Uterus (tissue), 3 donors: ENCODE measurements at regions not wholly inside any gene's neighbourhood (a gene's known extent, or its start where the extent isn't known, plus 50 kb on each side); places are given as distances from the start of the nearest gene placed in this dataset.

Experiments
- DNase-seq, 2 donors: peaks; one replicate each; pipeline ENCODE4 v3.0.0-alpha.2; 2019 to 2020
- H3K27ac ChIP-seq, 2 donors: fragments of 200-600 bp; sonication (generic); 1 replicate in 1 of 2; 2 replicates in 1 of 2; pipeline ENCODE4 v1.5.1; 2016 to 2018
- H3K27me3 ChIP-seq, 2 donors: fragments of 200-600 bp; sonication (generic); one replicate each; pipeline ENCODE4 v1.5.1; 2018 to 2019; ENCODE audit warnings: control low read depth in 1 of 2
- H3K36me3 ChIP-seq, 2 donors: fragments of 200-600 bp; sonication (generic); one replicate each; pipeline ENCODE4 v1.5.1; 2019; ENCODE audit warnings: control low read depth in 1 of 2
- H3K4me1 ChIP-seq, 2 donors: fragments of 200-600 bp; sonication (generic); one replicate each; pipeline ENCODE4 v1.5.1; 2018 to 2019; ENCODE audit warnings: control low read depth in 1 of 2
- H3K4me3 ChIP-seq, 2 donors: fragments of 200-600 bp; sonication (generic); 1 replicate in 1 of 2; 2 replicates in 1 of 2; pipeline ENCODE4 v1.5.1; 2018 to 2019; ENCODE audit warnings: mild to moderate bottlenecking in 1 of 2
- H3K9me3 ChIP-seq, 2 donors: fragments of 200-600 bp; sonication (generic); one replicate each; pipeline ENCODE4 v1.5.1; 2019; ENCODE audit warnings: control low read depth in 1 of 2
- POLR2A ChIP-seq, 2 donors: fragments of 450-650 bp; IDR thresholded peaks; one replicate each; pipeline ENCODE4 v1.6.1; 2016; ENCODE audit warnings: antibody characterized with exemption in 2 of 2, mild to moderate bottlenecking in 1 of 2, moderate library complexity in 1 of 2
- intact Hi-C: fragments of 100-400 bp; cut with DNase I; formaldehyde crosslinking; loops from one replicate; pipeline ENCODE4 v1.15.1; 2023; ENCODE audit warnings: low total_unique reads
- TF ChIP-seq, protein P1 (sequence below), 4 experiments: fragments of 200-600 bp in 2 of 4; fragments of 450-650 bp in 2 of 4; sonication (generic) in 2 of 4; IDR thresholded peaks; one replicate each; pipeline ENCODE4 v1.5.1; 2016 to 2019; ENCODE audit warnings: antibody characterized with exemption in 4 of 4, mild to moderate bottlenecking in 2 of 4, moderate library complexity in 1 of 4
- donor health status: DM: yes; HTN: yes; CAD: no.

DNA sequence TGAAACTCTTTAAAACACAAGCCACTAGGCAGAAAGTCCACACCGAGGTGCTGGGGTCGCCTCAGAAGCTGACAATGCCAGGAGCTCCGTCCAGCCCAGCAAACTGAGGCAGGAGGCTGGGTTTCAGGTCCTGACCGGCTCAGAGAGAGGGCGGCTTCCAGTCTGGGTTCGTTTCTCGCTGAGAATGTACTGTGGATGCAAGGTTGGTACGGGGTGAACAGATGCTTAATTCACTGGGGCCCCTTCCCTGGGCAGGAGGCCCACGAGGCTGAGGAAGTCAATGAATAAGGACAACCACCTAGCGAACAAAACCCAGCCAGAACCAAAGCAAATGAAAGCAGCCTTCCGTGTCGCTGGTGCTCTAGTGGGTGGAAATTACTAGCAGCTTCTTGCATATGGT is 142.0 kb downstream of the RTP5 start:
- H3K4me1 ChIP-seq, result no peaks in the 10 kb centered on the region
- TF ChIP-seq, protein P1, sequence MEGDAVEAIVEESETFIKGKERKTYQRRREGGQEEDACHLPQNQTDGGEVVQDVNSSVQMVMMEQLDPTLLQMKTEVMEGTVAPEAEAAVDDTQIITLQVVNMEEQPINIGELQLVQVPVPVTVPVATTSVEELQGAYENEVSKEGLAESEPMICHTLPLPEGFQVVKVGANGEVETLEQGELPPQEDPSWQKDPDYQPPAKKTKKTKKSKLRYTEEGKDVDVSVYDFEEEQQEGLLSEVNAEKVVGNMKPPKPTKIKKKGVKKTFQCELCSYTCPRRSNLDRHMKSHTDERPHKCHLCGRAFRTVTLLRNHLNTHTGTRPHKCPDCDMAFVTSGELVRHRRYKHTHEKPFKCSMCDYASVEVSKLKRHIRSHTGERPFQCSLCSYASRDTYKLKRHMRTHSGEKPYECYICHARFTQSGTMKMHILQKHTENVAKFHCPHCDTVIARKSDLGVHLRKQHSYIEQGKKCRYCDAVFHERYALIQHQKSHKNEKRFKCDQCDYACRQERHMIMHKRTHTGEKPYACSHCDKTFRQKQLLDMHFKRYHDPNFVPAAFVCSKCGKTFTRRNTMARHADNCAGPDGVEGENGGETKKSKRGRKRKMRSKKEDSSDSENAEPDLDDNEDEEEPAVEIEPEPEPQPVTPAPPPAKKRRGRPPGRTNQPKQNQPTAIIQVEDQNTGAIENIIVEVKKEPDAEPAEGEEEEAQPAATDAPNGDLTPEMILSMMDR (IDR thresholded peaks at IDR 0.05), result no peak
- H3K9me3 ChIP-seq, result no peaks in the 10 kb centered on the region
- no peaks in the 10 kb centered on the region for H3K36me3 ChIP-seq
- intact Hi-C loops, result no loop called here
- no peaks in the 10 kb centered on the region for H3K27me3 ChIP-seq
- peak in 1 of 2 donors; percentile 8 for DNase-seq
- H3K27ac ChIP-seq, result no peak overlapping the region
- no peak overlapping the region for H3K4me3 ChIP-seq

DNA sequence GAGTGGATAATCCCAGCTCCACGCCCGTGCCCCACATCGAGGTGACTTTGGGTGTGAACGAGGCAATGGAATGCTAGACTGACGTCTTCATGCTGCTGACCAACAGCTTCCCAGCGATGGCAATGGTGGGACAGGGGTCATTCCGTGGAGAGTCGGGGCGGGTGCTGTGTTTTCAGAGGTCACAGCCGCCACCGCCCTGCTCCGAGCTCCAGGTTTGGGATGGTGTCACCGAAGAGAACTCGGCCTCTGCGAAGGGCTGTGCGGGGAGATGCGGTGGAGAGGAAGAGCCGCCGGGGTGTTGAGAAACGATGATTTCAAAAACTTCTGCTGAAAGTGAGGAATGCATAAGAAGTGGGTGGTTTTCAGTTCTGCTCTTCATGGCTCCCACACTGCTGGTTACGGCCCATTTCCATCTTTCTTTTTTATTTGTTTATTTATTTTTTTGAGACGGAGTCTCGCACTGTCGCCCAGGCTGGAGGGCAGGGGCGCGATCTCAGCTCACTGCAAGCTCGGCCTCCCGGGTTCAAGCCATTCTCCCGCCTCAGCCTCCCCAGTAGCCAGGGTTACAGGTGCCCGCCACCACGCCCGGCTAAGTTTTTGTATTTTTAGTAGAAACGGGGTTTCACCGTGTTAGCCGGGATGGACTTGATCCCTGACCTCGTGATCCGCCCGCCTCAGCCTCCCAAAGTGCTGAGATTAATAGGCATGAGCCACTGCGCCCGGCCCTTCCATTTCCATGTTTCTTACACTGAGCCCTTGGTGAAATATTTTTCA is 142.6 kb downstream of the RTP5 start:
- Histone ChIP-seq H3K27ac (no peak overlapping the region), H3K27me3 (no peaks in the 10 kb centered on the region), H3K4me1 (no peaks in the 10 kb centered on the region), H3K4me3 (no peak overlapping the region), H3K36me3 (no peaks in the 10 kb centered on the region), H3K9me3 (no peaks in the 10 kb centered on the region)
- no peak for TF ChIP-seq POLR2A (IDR thresholded peaks at IDR 0.05)
- TF ChIP-seq, protein P1 (IDR thresholded peaks at IDR 0.05), result no peak
- intact Hi-C loops, result no loop called here
- peak in 1 of 2 donors; percentile 9 for DNase-seq

DNA sequence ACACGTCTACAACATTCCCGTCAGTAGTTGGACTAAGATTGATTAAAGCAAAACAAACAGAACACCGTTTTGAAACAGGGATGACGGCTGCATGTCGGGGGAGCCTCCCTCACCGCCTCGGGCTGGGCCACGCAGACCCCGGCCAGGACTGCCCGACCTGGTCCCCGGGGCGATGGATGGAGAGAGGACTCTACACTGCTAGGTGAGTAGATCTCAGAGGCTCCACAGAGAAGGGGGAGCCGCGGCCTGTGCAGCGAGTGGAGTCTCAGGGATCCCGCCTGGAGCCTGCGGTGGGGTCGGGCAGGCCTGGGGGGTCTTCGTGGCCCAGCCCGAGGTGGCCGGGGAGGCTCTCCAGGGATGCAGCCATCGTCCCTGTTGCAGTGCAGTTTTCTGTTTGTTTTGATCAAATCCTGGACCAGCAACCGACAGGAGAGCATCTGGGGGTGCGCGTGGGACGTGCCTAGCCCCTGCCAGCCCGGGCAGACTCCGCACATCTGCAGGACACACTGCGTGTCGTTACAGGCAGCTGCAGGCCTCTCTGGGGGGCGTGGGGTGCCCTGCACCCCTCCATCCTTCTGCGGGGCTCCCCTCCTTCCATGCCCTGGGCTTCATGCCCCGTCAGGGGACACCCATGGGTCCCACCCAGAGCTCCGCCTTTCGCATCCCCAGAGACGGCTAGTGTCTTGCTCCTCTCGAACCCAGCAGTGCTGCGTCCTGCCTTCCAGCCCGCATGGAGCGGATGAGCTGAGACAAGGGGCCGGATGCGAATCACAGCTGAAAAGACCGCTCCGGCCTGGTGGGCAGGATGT is 143.6 kb downstream of the RTP5 start:
- Histone ChIP-seq H3K27me3 (no peaks in the 10 kb centered on the region), H3K4me1 (no peaks in the 10 kb centered on the region), H3K4me3 (no peak overlapping the region), H3K9me3 (no peaks in the 10 kb centered on the region), H3K36me3 (no peaks in the 10 kb centered on the region), H3K27ac (no peak overlapping the region)
- intact Hi-C loops, result no loop called here
- DNase-seq, result peak in 1 of 2 donors; percentile 6
- TF ChIP-seq POLR2A (IDR thresholded peaks at IDR 0.05), result no peak
- TF ChIP-seq, protein P1 (IDR thresholded peaks at IDR 0.05), result no peak

DNA sequence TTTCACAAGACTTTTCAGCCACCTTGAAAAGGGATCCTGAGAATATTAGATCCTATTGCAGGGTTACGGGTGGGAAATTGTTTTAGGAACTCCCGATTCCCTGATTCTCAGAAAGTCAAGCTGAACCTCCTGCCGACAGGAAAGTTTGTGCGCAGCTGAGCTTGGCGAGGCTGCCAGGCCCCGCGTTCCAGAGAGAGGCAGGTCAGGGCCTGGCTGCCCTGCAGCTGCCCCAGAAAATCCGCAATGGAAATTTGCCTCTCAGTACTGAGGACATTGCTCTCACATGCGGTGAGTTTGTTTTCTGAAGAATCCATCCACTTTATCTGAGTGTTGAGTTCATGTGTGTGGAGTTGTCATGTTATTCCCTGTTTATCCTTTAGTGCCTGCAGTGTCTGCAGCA is 144.2 kb downstream of the RTP5 start:
- Histone ChIP-seq H3K27me3 (no peaks in the 10 kb centered on the region), H3K4me3 (no peak overlapping the region), H3K27ac (no peak overlapping the region), H3K36me3 (no peaks in the 10 kb centered on the region), H3K4me1 (no peaks in the 10 kb centered on the region), H3K9me3 (no peaks in the 10 kb centered on the region)
- intact Hi-C loops, result no loop called here
- TF ChIP-seq POLR2A (IDR thresholded peaks at IDR 0.05), result no peak
- TF ChIP-seq, protein P1 (IDR thresholded peaks at IDR 0.05), result no peak
- peak in 1 of 2 donors; percentile 4 for DNase-seq
